LNCaP clone FGC (cell line): ENCODE measurements at regions not wholly inside any gene's neighbourhood (a gene's known extent, or its start where the extent isn't known, plus 50 kb on each side); places are given as distances from the start of the nearest gene placed in this dataset.
A peak's percentile ranks its signal among the peaks of the same experiment; 100 is the strongest.

ENCODE experiments used
- DNase-seq: peaks from one replicate; pipeline ENCODE4 v3.0.0-alpha.2; 2011; ENCODE audit warnings: low read depth
- H3K4me3 ChIP-seq: 2 replicates; pipeline ENCODE4 v1.5.1; 2011; ENCODE audit warnings: mild to moderate bottlenecking, low read depth, low read length, control low read depth
- TF ChIP-seq, protein P1 (sequence below): IDR thresholded peaks from 2 replicates; pipeline ENCODE4 v1.5.1; 2012; ENCODE audit warnings: mild to moderate bottlenecking; ENCODE audit not compliant: control insufficient read depth, insufficient read depth; ENCODE audit errors: extremely low read depth

DNA sequence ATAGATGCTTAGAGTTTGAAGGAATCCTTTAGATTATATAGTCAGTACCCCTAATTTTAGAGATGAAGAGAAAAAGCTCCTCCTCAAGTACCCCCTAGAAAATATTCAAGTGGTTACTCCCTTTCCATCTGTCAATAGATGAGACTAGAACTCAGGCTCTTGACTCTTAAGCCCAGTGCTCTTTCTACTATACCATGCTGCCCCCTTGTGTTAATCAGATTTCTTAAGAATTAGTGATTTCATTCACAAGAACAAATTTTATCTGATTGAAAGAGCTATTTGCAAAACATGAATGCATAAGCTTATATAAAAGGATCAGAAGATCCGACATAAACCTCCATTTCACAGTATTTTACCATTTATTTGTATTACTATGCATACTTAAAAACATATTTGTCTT, 179.3 kb downstream of the TFEC start:
- DNase-seq = peak; percentile 25

DNA sequence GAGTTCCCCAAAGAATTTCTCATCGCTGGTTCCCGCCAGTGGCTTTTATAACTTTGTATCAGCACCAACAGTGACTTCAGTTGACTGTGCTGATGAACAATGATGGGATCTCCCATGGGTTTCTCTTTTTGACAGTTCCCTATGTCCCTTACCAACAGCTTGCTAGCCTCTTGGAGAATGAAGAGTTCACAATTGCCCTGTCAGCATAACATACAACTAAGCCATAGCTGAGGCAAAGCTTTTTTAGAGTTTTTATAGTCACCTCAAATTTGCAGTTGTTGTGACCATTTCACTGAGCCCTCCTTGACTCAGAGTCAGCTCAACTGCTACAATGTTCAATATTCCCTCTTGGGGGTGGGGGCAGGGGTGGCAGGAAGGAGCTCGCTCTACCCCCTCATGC, 179.8 kb downstream of the TFEC start:
- DNase-seq = no peak
- no peak overlapping the region for H3K4me3 ChIP-seq
- TF ChIP-seq, protein P1, sequence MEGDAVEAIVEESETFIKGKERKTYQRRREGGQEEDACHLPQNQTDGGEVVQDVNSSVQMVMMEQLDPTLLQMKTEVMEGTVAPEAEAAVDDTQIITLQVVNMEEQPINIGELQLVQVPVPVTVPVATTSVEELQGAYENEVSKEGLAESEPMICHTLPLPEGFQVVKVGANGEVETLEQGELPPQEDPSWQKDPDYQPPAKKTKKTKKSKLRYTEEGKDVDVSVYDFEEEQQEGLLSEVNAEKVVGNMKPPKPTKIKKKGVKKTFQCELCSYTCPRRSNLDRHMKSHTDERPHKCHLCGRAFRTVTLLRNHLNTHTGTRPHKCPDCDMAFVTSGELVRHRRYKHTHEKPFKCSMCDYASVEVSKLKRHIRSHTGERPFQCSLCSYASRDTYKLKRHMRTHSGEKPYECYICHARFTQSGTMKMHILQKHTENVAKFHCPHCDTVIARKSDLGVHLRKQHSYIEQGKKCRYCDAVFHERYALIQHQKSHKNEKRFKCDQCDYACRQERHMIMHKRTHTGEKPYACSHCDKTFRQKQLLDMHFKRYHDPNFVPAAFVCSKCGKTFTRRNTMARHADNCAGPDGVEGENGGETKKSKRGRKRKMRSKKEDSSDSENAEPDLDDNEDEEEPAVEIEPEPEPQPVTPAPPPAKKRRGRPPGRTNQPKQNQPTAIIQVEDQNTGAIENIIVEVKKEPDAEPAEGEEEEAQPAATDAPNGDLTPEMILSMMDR = no peak

More for the DNA sequence above, 179.3 kb downstream of the TFEC start:
- H3K4me3 ChIP-seq = no peak overlapping the region
- TF ChIP-seq, protein P1 = peak; percentile 41

DNA sequence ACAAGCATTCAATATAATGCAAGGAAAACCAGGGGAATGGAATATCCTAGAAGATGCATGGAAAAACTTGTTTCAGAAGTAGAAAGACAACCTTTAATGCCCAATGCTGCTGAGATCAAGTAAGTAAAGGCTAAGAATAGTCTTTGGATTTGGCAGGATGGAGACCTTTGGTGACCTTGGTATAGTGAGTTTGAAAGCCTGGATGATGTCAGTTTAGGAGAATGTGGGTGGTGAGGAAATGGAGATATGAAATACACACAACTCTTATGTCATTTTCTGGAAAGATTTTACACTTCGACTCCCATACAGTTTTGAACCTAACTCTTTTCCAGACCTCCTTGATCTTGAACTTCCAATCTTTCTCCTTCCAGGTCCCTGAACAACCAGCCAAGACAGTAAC, 185.7 kb downstream of the TFEC start:
- DNase-seq = no peak
- H3K4me3 ChIP-seq = no peak overlapping the region
- TF ChIP-seq, protein P1 = no peak

DNA sequence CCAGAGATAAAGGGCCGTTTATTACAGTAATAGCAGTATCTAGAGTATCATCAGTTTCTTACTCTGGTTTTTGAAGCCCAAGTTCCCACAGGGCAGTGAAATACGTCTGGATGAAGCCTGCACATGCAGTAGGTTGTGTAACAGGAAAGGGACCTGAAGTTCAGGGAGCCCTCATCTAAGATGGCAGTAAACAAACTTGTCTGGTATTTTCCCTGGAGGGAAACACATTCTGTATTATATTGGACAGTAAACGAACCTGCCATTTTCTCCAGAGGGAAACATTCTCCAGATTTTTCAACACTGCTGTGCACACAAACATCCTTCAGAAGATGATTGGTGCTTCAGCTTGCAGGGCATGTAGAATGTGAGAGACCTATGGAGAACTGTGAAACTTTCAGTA, 189.9 kb downstream of the TFEC start:
- no peak for DNase-seq
- no peak overlapping the region for H3K4me3 ChIP-seq
- TF ChIP-seq, protein P1 = no peak

DNA sequence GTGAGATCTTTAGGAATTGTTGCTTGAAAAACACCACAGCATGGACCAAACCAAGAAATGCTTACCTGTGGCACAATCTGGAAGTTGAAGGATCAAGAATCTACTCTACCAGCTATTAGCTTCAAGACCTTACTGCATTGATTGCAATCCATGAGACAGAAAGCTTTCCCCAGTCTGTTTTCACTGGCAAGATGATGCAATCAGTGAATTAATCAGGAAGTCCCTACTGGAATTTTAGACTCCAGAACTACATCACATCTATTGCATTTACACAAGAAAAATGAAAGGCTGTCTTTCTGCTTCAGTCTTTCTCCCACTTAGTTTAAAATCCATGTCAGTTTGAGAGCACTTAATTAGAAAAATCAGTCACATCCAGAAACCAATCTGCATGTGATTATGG, 191.7 kb downstream of the TFEC start:
- no peak overlapping the region for H3K4me3 ChIP-seq
- TF ChIP-seq, protein P1 = no peak
- DNase-seq = no peak

DNA sequence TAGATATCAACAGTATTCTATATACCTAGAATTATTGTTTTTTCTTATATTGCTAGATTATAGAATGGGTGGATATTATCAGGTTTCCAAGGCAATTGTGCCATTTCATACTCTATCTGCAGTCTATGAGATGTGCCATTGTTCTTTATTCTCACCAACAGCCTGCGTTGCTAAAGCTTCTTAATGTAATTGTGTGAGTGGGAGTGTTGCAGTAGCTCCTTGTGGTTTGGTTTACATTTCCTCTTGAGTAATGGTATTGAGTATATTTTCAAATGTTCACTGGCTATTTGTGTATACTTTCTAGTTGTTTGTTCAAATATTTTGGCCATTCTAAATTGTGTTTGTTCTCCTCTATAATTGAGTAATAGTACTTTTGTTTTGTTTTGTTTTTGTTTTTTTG, 199.2 kb downstream of the TFEC start:
- no peak overlapping the region for H3K4me3 ChIP-seq
- TF ChIP-seq, protein P1 = no peak
- DNase-seq = no peak

DNA sequence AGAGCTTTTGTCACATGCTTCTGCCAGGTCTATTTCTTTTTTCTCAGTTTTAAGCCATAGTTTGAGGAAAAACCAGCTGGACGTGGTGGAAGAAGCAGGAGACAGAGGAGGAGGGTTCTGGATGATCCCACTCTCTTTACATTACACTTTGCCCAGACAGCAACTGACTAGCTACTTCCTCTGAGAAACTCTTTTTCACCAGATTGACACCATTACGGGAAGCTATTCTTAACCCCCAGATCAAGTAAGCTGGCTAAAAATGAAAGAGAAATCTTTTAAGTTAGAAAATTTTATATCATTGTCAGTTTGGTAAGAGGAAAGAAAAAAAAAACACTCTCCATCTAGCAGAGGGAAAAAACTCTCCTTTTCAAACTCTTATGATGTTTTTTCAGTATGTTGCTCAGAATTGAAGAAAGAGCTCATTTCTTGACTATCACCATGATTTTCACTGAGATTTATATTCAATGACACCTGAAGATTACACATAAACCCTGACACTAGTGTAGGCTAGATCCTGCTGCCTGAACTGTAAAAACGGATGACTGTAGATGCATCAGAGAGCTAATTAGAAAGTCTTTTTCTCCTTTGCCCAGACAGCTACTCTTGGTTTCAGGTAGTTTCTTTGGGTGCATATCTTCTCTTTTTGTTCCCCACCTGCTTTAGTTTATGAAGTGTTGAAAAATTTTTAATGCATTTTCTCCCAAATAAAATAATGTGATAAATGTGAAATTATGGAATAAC, 203.1 kb downstream of the TFEC start:
- H3K4me3 ChIP-seq = no peak overlapping the region
- TF ChIP-seq, protein P1 = no peak
- DNase-seq = no peak
